Chondrocyte (in vitro differentiated cells): ENCODE measurements at regions not wholly inside any gene's neighbourhood (a gene's known extent, or its start where the extent isn't known, plus 50 kb on each side); places are given as distances from the start of the nearest gene placed in this dataset.

Experiments used
- DNase-seq: peaks from one replicate; pipeline ENCODE4 v3.0.0; 2021; ENCODE audit warnings: mixed read lengths, low spot score
- H3K27ac Mint-ChIP-seq: one replicate; pipeline ENCODE4 v1.8.0; 2021; ENCODE audit warnings: mild to moderate bottlenecking, moderate library complexity, mixed read lengths; ENCODE audit not compliant: unreplicated experiment
- H3K27me3 Mint-ChIP-seq: 2 replicates; pipeline ENCODE4 v1.8.0; 2021; ENCODE audit warnings: low read depth, mixed read lengths
- H3K36me3 Mint-ChIP-seq: 2 replicates; pipeline ENCODE4 v1.8.0; 2021; ENCODE audit warnings: low read depth, mixed read lengths
- H3K4me1 Mint-ChIP-seq: 2 replicates; pipeline ENCODE4 v1.8.0; 2021; ENCODE audit warnings: low read depth, mild to moderate bottlenecking, mixed read lengths
- H3K4me3 Mint-ChIP-seq: one replicate; pipeline ENCODE4 v1.8.0; 2021; ENCODE audit warnings: mild to moderate bottlenecking, moderate library complexity, mixed read lengths; ENCODE audit not compliant: unreplicated experiment
- H3K9me3 Mint-ChIP-seq: 2 replicates; pipeline ENCODE4 v1.8.0; 2021; ENCODE audit warnings: low read depth, mixed read lengths
- CTCF ChIP-seq: fragments of 200-600 bp; sonication (generic); IDR thresholded peaks from 2 replicates; pipeline ENCODE4 v1.5.0; 2021; ENCODE audit warnings: antibody characterized with exemption, mild to moderate bottlenecking, moderate library complexity

- Mint-ChIP-seq H3K9me3 (no peaks in the 10 kb centered on the region), H3K36me3 (no peaks in the 10 kb centered on the region), H3K27ac (no peak overlapping the region), H3K4me3 (no peak overlapping the region), H3K4me1 (no peaks in the 10 kb centered on the region), H3K27me3 (no peaks in the 10 kb centered on the region)
- no peak for TF ChIP-seq CTCF
- DNase-seq: no peak
Observed at GRCh38 chr15:95492388-95493070, 838.0 kb upstream of the NR2F2 start.

GRCh38 chr15:95494971-95495541 lies 835.4 kb upstream of the NR2F2 start:
- Mint-ChIP-seq H3K27ac (no peak overlapping the region), H3K27me3 (no peaks in the 10 kb centered on the region), H3K4me3 (no peak overlapping the region), H3K9me3 (no peaks in the 10 kb centered on the region), H3K36me3 (no peaks in the 10 kb centered on the region), H3K4me1 (peaks cover 6% of the 10 kb centered on the region)
- TF ChIP-seq CTCF: no peak
- DNase-seq: no peak

- DNase-seq: no peak
- Mint-ChIP-seq H3K36me3 (no peaks in the 10 kb centered on the region), H3K4me3 (no peak overlapping the region), H3K4me1 (peaks cover 6% of the 10 kb centered on the region), H3K9me3 (no peaks in the 10 kb centered on the region), H3K27me3 (no peaks in the 10 kb centered on the region), H3K27ac (no peak overlapping the region)
- TF ChIP-seq CTCF: no peak
Observed at GRCh38 chr15:95497634-95498033, 832.9 kb upstream of the NR2F2 start.

GRCh38 chr15:95498961-95499360 lies 831.5 kb upstream of the NR2F2 start:
- no peak overlapping the region for H3K4me3 Mint-ChIP-seq
- no peaks in the 10 kb centered on the region for H3K36me3 Mint-ChIP-seq
- H3K27ac Mint-ChIP-seq: no peak overlapping the region
- TF ChIP-seq CTCF: no peak
- peaks cover 6% of the 10 kb centered on the region for H3K4me1 Mint-ChIP-seq
- DNase-seq: no peak
- H3K27me3 Mint-ChIP-seq: no peaks in the 10 kb centered on the region
- H3K9me3 Mint-ChIP-seq: no peaks in the 10 kb centered on the region

GRCh38 chr15:95499397-95499796 lies 831.1 kb upstream of the NR2F2 start:
- TF ChIP-seq CTCF: no peak
- no peaks in the 10 kb centered on the region for H3K27me3 Mint-ChIP-seq
- H3K4me1 Mint-ChIP-seq: peaks cover 6% of the 10 kb centered on the region
- no peaks in the 10 kb centered on the region for H3K36me3 Mint-ChIP-seq
- H3K27ac Mint-ChIP-seq: no peak overlapping the region
- DNase-seq: no peak
- no peak overlapping the region for H3K4me3 Mint-ChIP-seq
- no peaks in the 10 kb centered on the region for H3K9me3 Mint-ChIP-seq
